ENCODE measurements at regions not wholly inside any gene's neighbourhood (a gene's known extent, or its start where the extent isn't known, plus 50 kb on each side); places are given as distances from the start of the nearest gene placed in this dataset.

DNA sequence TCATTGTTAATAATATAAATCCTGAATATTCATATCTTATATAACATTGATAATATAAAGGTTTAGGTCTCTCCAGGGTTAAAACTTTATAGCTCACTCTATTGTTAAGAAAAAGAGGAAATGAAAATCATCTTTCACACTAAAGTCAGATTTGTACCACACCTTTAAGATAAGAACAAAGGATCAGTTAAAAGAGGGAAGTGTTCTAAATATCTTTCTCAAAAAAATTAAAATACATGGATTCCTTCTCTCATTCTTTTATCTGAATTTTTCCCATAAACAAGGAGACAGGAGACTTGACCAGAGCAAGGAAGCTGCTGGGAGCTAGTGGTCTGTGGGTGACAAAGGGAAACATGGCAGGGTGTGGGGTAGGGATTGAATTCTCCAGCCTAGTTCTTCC is 323.0 kb upstream of the CPXCR1 start:
- FAIRE-seq (no peak), DNase-seq (ENCODE audit: low read depth) (no peak)
- H3K27me3 ChIP-seq (ENCODE audit: control insufficient read depth, insufficient read depth, low read length), result no peaks in the 10 kb centered on the region
- TF ChIP-seq, protein P1, sequence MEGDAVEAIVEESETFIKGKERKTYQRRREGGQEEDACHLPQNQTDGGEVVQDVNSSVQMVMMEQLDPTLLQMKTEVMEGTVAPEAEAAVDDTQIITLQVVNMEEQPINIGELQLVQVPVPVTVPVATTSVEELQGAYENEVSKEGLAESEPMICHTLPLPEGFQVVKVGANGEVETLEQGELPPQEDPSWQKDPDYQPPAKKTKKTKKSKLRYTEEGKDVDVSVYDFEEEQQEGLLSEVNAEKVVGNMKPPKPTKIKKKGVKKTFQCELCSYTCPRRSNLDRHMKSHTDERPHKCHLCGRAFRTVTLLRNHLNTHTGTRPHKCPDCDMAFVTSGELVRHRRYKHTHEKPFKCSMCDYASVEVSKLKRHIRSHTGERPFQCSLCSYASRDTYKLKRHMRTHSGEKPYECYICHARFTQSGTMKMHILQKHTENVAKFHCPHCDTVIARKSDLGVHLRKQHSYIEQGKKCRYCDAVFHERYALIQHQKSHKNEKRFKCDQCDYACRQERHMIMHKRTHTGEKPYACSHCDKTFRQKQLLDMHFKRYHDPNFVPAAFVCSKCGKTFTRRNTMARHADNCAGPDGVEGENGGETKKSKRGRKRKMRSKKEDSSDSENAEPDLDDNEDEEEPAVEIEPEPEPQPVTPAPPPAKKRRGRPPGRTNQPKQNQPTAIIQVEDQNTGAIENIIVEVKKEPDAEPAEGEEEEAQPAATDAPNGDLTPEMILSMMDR (IDR thresholded peaks at IDR 0.05; ENCODE audit: insufficient read depth, low read length, severe bottlenecking), result no peak
- no peak overlapping the region for H3K4me3 ChIP-seq (ENCODE audit: low read depth, low read length)
- H3K36me3 ChIP-seq (ENCODE audit: control insufficient read depth, insufficient read depth, low read length), result no peaks in the 10 kb centered on the region

DNA sequence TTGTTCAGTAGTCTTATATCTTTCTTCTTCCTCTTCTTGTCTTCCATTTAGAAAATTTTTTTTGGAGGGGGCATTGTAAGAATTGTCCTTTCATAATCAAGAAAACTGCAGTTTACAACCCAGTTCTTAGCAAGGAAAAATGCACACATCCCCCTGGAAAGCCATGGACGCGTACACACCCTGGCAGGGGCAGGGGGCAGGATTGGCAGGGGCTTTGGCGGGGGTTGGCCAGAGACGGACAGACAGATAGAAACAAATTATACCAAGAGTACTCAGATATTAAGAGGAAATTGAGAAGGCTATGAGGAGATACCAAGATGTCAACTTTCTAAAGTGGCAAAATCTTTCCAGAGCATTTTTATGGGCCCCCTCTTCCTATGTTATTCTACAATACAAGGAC is 322.5 kb upstream of the CPXCR1 start:
- FAIRE-seq, result no peak
- TF ChIP-seq, protein P1 (IDR thresholded peaks at IDR 0.05; ENCODE audit: insufficient read depth, low read length, severe bottlenecking), result no peak
- DNase-seq (ENCODE audit: low read depth), result no peak
- no peak overlapping the region for H3K4me3 ChIP-seq (ENCODE audit: low read depth, low read length)
- H3K27me3 ChIP-seq (ENCODE audit: control insufficient read depth, insufficient read depth, low read length), result no peaks in the 10 kb centered on the region
- no peaks in the 10 kb centered on the region for H3K36me3 ChIP-seq (ENCODE audit: control insufficient read depth, insufficient read depth, low read length)

- FAIRE-seq, result no peak
- Histone ChIP-seq H3K27me3 (ENCODE audit: control insufficient read depth, insufficient read depth, low read length) (no peaks in the 10 kb centered on the region), H3K4me3 (ENCODE audit: low read depth, low read length) (no peak overlapping the region), H3K36me3 (ENCODE audit: control insufficient read depth, insufficient read depth, low read length) (no peaks in the 10 kb centered on the region)
- DNase-seq (ENCODE audit: low read depth), result no peak
- TF ChIP-seq, protein P1 (IDR thresholded peaks at IDR 0.05; ENCODE audit: insufficient read depth, low read length, severe bottlenecking), result no peak
These were observed 321.3 kb upstream of the CPXCR1 start for GRCh38 chrX:88425739-88426138.

GRCh38 chrX:88437563-88437962 is 309.5 kb upstream of the CPXCR1 start:
- Histone ChIP-seq H3K4me3 (ENCODE audit: low read depth, low read length) (no peak overlapping the region), H3K27me3 (ENCODE audit: control insufficient read depth, insufficient read depth, low read length) (no peaks in the 10 kb centered on the region), H3K36me3 (ENCODE audit: control insufficient read depth, insufficient read depth, low read length) (no peaks in the 10 kb centered on the region)
- FAIRE-seq (no peak), DNase-seq (ENCODE audit: low read depth) (no peak)
- TF ChIP-seq, protein P1 (IDR thresholded peaks at IDR 0.05; ENCODE audit: insufficient read depth, low read length, severe bottlenecking), result no peak

GRCh38 chrX:88438209-88438608 is 308.8 kb upstream of the CPXCR1 start:
- H3K4me3 ChIP-seq (ENCODE audit: low read depth, low read length), result no peak overlapping the region
- no peak for DNase-seq (ENCODE audit: low read depth)
- no peaks in the 10 kb centered on the region for H3K27me3 ChIP-seq (ENCODE audit: control insufficient read depth, insufficient read depth, low read length)
- TF ChIP-seq, protein P1 (IDR thresholded peaks at IDR 0.05; ENCODE audit: insufficient read depth, low read length, severe bottlenecking), result no peak
- FAIRE-seq, result no peak
- no peaks in the 10 kb centered on the region for H3K36me3 ChIP-seq (ENCODE audit: control insufficient read depth, insufficient read depth, low read length)

GRCh38 chrX:88439935-88440334 is 307.1 kb upstream of the CPXCR1 start:
- FAIRE-seq, result no peak
- Histone ChIP-seq H3K27me3 (ENCODE audit: control insufficient read depth, insufficient read depth, low read length) (no peaks in the 10 kb centered on the region), H3K36me3 (ENCODE audit: control insufficient read depth, insufficient read depth, low read length) (no peaks in the 10 kb centered on the region), H3K4me3 (ENCODE audit: low read depth, low read length) (no peak overlapping the region)
- no peak for DNase-seq (ENCODE audit: low read depth)
- TF ChIP-seq, protein P1 (IDR thresholded peaks at IDR 0.05; ENCODE audit: insufficient read depth, low read length, severe bottlenecking), result no peak

Measured in bronchial epithelial cell (primary cell).